Activated CD4-positive, alpha-beta T cell treated with anti-CD3 and anti-CD28 coated beads, Interleukin-2, amount 50 U/mL, for 16 hours (primary cell): ENCODE measurements at regions not wholly inside any gene's neighbourhood (a gene's known extent, or its start where the extent isn't known, plus 50 kb on each side); places are given as distances from the start of the nearest gene placed in this dataset.

Experiments
- DNase-seq: peaks from one replicate; pipeline ENCODE4 v3.0.0-alpha.2; 2020

GRCh38 chr10:8349610-8350249 is 295.2 kb downstream of the GATA3 start:
- DNase-seq = no peak

GRCh38 chr10:8350250-8350967 is 295.9 kb downstream of the GATA3 start:
- DNase-seq = no peak

GRCh38 chr10:8352171-8353075 is 297.9 kb downstream of the GATA3 start:
- DNase-seq = no peak

DNA sequence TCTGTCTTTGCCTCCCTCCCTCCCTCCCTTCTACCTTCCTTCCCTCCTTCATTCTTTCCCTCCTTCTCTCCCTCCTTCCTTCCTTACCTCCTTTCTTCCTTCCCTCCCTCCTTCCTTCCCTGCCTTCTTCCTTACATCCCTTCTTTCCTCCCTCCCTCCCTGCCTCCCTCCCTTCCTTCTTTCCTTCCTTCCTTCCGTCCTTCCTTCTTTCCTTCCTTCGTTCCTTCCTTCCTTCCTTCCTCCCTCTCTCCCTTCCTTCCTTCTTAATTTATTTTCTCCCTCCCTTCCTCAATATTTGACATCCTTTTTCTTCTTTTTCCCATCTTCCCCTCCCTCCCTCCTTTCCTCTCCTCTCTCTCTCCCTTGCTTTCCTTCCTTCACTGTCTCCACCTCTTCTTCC is 301.8 kb downstream of the GATA3 start:
- DNase-seq = no peak

- DNase-seq = no peak
These were observed 305.0 kb downstream of the GATA3 start for GRCh38 chr10:8359467-8359866.

DNA sequence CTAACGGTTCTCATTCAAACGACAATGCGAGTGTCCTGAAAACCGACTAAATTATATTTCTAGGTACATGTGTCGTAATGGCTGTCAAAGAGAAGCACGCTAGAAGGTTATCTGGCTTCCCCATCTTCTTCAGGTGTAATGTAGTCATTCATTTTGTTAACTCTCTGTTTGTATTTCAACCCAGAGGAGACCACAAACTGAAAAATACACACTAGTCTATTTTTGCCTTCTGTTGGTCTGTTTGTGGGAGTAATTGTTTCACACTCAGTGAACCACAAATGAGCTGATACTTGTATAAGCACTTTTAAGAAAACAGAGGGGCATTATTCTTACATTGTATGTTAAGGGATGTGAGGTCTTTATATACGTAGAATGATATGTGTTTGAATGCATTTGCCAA is 305.9 kb downstream of the GATA3 start:
- peak; percentile 72 for DNase-seq

DNA sequence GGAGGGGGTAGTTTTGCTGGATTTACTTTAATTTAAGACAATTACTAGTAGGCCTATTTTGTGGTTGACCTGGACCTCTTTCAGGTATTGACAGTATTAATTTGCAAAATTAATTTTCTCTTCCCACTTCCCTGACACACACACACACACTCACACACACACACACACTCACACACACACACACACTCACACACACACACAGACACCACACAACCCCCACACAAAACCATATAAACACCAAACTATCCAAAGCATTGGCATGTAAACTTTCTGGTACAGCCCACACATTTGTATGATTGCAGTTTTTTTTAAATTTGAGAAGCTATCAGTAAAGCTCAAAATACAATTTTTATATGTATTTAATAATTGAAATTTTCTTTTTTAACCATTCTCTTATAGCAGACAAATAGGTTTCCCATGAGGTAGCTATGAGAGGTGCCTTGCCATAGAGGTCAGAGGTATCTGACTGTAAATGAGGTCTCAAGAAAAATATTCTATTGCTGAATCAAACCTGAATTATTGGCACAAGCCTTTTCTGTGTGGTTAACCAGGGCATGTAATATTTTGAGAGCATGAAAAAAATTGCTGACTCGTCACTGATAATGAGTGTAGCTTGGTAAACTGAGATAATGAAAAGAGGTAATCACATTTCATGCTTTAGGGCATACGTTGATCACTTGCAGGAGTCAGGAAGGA is 306.5 kb downstream of the GATA3 start:
- DNase-seq = peak; percentile 45

GRCh38 chr10:8361510-8361844 is 307.0 kb downstream of the GATA3 start:
- DNase-seq = peak; percentile 72

- DNase-seq = peak; percentile 73
These were observed 311.7 kb downstream of the GATA3 start for GRCh38 chr10:8365935-8366911.

DNA sequence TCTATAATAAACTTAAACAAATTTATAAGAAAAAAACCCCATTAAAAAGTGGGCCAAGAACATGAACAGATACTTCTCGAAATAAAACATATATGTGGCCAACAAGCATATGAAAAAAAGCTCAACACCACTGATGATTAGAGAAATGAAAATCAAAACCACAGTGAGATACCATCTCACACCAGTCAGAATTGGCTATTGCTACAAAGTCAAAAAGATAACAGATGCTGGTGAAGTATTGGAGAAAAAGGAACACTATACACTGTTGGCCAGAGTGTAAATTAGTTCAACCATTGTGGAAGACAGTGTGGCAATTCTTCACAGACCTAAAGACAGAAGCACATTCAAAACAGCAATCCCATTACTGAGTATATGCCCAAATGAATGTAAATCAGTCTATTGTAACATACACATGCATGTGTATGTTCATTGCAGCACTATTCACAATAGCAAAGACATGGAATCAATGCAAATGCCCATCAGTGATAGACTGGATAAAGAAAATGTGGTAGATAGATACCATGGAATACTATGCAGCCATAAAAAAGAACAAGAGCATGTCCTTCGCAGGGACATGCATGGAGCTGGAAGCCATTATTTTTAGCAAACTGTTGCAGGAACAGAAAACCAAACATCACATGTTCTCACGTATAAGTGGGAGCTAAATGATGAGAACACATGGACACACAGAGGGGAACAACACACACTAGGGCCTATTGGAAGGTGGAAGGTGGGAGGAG is 313.4 kb downstream of the GATA3 start:
- peak; percentile 50 for DNase-seq

- DNase-seq = peak; percentile 79
These were observed 315.2 kb downstream of the GATA3 start for GRCh38 chr10:8369666-8370065.

GRCh38 chr10:8374334-8374733 is 319.8 kb downstream of the GATA3 start:
- no peak for DNase-seq

- DNase-seq = no peak
These were observed 320.6 kb downstream of the GATA3 start for GRCh38 chr10:8375137-8375536.

DNA sequence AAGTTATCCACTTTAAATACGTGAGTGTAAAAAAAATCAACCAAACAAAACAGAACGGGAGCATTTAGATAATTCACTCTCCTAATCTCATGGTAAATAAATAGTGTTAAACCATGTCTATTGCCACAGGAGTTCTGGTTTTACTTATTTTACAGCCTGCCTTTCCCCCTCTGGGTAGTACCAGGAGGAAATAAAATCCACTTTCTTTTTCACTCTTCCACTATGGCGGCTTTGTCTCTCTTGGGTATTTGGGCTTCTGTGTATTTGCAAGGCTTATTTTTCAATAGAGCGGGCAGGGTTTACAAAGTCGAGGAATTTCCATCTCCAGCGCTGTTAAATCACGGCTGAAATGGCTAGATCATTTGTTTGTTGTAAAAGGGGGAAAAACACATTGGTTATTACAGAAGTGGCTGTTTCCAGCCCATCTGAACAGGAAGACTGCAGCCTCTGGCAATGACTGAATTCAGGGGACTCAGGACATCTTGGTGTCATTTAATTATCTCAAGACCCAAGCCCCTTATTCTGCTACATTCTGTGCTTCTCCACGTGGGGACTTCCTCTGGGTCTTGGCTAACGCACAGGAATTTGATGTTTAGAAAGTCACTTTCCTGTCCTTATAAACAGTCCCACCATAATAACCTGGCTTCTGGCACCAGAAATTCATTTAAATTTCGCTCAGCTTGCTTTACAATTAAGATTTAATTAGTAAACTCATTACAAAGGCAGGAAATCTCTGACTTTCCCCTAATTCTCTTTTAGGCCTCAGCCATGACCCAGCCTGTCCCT is 323.9 kb downstream of the GATA3 start:
- DNase-seq = no peak

- no peak for DNase-seq
These were observed 325.7 kb downstream of the GATA3 start for GRCh38 chr10:8379906-8380832.

DNA sequence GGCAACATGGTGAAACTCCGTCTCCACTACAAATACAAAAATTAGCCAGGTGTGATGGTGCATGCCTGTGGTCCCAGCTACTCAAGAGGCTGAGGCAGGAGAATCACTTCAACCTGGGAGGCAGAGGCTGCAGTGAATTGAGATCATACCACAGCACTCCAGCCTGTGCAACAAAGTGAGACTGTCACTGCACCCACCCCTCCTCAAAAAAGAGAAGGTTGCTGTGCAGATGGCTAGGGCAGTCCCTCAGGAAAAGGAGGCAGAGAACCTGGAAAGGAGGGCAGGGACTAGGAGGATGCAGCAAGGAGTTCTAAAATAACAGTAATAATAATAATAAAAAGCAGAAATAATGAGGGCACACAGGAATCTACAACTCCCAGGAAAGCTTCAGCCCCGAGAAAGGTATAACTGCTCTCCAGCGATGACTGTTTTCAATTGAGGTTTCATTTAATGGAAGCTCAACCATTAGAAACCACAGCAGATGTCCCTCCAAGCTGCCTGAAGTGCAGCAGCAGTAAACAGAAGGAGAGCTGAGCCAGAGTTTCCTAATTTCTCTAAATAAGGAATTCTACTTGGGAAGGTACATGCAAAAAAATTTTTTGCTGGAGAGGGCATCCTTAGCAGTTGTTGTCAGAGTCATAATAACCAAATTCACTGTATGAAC is 326.5 kb downstream of the GATA3 start:
- DNase-seq = no peak

GRCh38 chr10:8386781-8387180 is 332.3 kb downstream of the GATA3 start:
- DNase-seq = no peak

- DNase-seq = no peak
These were observed 335.1 kb downstream of the GATA3 start for GRCh38 chr10:8389630-8390029.

- no peak for DNase-seq
These were observed 337.7 kb downstream of the GATA3 start for GRCh38 chr10:8392216-8392615.
